ENCODE measurements at regions not wholly inside any gene's neighbourhood (a gene's known extent, or its start where the extent isn't known, plus 50 kb on each side); places are given as distances from the start of the nearest gene placed in this dataset.

GRCh38 chr3:146757759-146758158 is 152.6 kb upstream of the PLSCR5 start:
- Histone ChIP-seq H3K9me3 (ENCODE audit: low read depth) (no peaks in the 10 kb centered on the region), H3K36me3 (no peaks in the 10 kb centered on the region), H3K4me1 (ENCODE audit: low read depth) (no peaks in the 10 kb centered on the region), H3K27ac (no peak overlapping the region), H3K27me3 (no peaks in the 10 kb centered on the region), H3K4me3 (no peak overlapping the region)
- DNase-seq (ENCODE audit: low read depth in 1 of 2, low spot score in 1 of 2): no peak
- TF ChIP-seq, protein P1, sequence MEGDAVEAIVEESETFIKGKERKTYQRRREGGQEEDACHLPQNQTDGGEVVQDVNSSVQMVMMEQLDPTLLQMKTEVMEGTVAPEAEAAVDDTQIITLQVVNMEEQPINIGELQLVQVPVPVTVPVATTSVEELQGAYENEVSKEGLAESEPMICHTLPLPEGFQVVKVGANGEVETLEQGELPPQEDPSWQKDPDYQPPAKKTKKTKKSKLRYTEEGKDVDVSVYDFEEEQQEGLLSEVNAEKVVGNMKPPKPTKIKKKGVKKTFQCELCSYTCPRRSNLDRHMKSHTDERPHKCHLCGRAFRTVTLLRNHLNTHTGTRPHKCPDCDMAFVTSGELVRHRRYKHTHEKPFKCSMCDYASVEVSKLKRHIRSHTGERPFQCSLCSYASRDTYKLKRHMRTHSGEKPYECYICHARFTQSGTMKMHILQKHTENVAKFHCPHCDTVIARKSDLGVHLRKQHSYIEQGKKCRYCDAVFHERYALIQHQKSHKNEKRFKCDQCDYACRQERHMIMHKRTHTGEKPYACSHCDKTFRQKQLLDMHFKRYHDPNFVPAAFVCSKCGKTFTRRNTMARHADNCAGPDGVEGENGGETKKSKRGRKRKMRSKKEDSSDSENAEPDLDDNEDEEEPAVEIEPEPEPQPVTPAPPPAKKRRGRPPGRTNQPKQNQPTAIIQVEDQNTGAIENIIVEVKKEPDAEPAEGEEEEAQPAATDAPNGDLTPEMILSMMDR (IDR thresholded peaks at IDR 0.05; ENCODE audit: low read depth, low read length): no peak

GRCh38 chr3:146750196-146750595 is 145.1 kb upstream of the PLSCR5 start:
- H3K9me3 ChIP-seq (ENCODE audit: low read depth): no peaks in the 10 kb centered on the region
- H3K4me3 ChIP-seq: no peak overlapping the region
- H3K27me3 ChIP-seq: no peaks in the 10 kb centered on the region
- peak in 1 of 2 donors; percentile 29 for DNase-seq (ENCODE audit: low read depth in 1 of 2, low spot score in 1 of 2)
- H3K36me3 ChIP-seq: no peaks in the 10 kb centered on the region
- TF ChIP-seq, protein P1 (IDR thresholded peaks at IDR 0.05; ENCODE audit: low read depth, low read length): no peak
- no peak overlapping the region for H3K27ac ChIP-seq
- H3K4me1 ChIP-seq (ENCODE audit: low read depth): no peaks in the 10 kb centered on the region

- Histone ChIP-seq H3K4me1 (ENCODE audit: low read depth) (no peaks in the 10 kb centered on the region), H3K4me3 (no peak overlapping the region), H3K36me3 (no peaks in the 10 kb centered on the region), H3K27ac (no peak overlapping the region), H3K27me3 (no peaks in the 10 kb centered on the region), H3K9me3 (ENCODE audit: low read depth) (no peaks in the 10 kb centered on the region)
- TF ChIP-seq, protein P1 (IDR thresholded peaks at IDR 0.05; ENCODE audit: low read depth, low read length): peak; percentile 26
- DNase-seq (ENCODE audit: low read depth in 1 of 2, low spot score in 1 of 2): peak; percentile 13 to 28
Measured at GRCh38 chr3:146747928-146748327, 142.8 kb upstream of the PLSCR5 start.

DNA sequence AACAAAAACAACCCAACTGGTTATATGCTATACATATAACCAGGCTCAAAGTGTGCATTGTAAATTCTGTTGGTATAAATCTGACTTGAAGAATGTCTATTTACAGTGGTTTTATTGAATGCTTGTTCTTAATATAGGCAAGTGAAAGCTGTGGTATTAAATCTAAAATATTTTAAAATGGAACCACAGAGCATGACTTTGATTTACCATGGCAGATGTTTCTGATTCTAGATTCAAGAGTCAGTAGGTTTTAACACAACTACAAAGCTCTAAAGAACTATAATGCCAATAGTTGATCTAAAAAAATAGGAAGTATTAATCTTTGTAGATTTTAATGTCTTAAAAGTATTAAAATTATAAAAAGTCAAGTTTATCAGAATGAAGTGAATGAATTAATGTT is 141.9 kb upstream of the PLSCR5 start:
- Histone ChIP-seq H3K9me3 (ENCODE audit: low read depth) (no peaks in the 10 kb centered on the region), H3K27ac (no peak overlapping the region), H3K4me3 (no peak overlapping the region), H3K27me3 (no peaks in the 10 kb centered on the region), H3K36me3 (no peaks in the 10 kb centered on the region), H3K4me1 (ENCODE audit: low read depth) (no peaks in the 10 kb centered on the region)
- no peak for DNase-seq (ENCODE audit: low read depth in 1 of 2, low spot score in 1 of 2)
- TF ChIP-seq, protein P1 (IDR thresholded peaks at IDR 0.05; ENCODE audit: low read depth, low read length): no peak

- TF ChIP-seq, protein P1 (IDR thresholded peaks at IDR 0.05; ENCODE audit: low read depth, low read length): no peak
- no peaks in the 10 kb centered on the region for H3K9me3 ChIP-seq (ENCODE audit: low read depth)
- DNase-seq (ENCODE audit: low read depth in 1 of 2, low spot score in 1 of 2): peak in 1 of 2 donors; percentile 4
- no peaks in the 10 kb centered on the region for H3K27me3 ChIP-seq
- H3K4me3 ChIP-seq: no peak overlapping the region
- H3K36me3 ChIP-seq: no peaks in the 10 kb centered on the region
- no peak overlapping the region for H3K27ac ChIP-seq
- no peaks in the 10 kb centered on the region for H3K4me1 ChIP-seq (ENCODE audit: low read depth)
Measured at GRCh38 chr3:146746190-146746589, 141.0 kb upstream of the PLSCR5 start.

- Histone ChIP-seq H3K9me3 (ENCODE audit: low read depth) (no peaks in the 10 kb centered on the region), H3K36me3 (no peaks in the 10 kb centered on the region), H3K27ac (no peak overlapping the region), H3K4me3 (no peak overlapping the region), H3K4me1 (ENCODE audit: low read depth) (no peaks in the 10 kb centered on the region), H3K27me3 (no peaks in the 10 kb centered on the region)
- no peak for DNase-seq (ENCODE audit: low read depth in 1 of 2, low spot score in 1 of 2)
- TF ChIP-seq, protein P1 (IDR thresholded peaks at IDR 0.05; ENCODE audit: low read depth, low read length): no peak
Measured at GRCh38 chr3:146739203-146739671, 134.1 kb upstream of the PLSCR5 start.
